GM10248 (cell line): ENCODE measurements at regions not wholly inside any gene's neighbourhood (a gene's known extent, or its start where the extent isn't known, plus 50 kb on each side); places are given as distances from the start of the nearest gene placed in this dataset.

Experiments used
- CTCF ChIA-PET: fragments of 300-600 bp; sonication (Branson Sonifier 250); formaldehyde crosslinking; extraction: SDS; loops from one replicate; lab custom pipeline; 2021; ENCODE audit warnings: antibody characterized with exemption; lab: Yijun Ruan, JAX
- POLR2A ChIA-PET: fragments of 350-650 bp; sonication (Branson Sonifier 250); formaldehyde crosslinking; extraction: SDS; loops from one replicate; lab custom pipeline; 2020; ENCODE audit warnings: antibody characterized with exemption; lab: Yijun Ruan, JAX
- DNase-seq: peaks from one replicate; pipeline ENCODE4 v3.0.0; 2012; ENCODE audit errors: extremely low spot score
- TF ChIP-seq, protein P1 (sequence below): IDR thresholded peaks from 2 replicates; pipeline ENCODE4 v1.5.1; 2012; ENCODE audit warnings: mild to moderate bottlenecking, low read depth; ENCODE audit errors: extremely low read depth, missing control alignments, control extremely low read depth

DNA sequence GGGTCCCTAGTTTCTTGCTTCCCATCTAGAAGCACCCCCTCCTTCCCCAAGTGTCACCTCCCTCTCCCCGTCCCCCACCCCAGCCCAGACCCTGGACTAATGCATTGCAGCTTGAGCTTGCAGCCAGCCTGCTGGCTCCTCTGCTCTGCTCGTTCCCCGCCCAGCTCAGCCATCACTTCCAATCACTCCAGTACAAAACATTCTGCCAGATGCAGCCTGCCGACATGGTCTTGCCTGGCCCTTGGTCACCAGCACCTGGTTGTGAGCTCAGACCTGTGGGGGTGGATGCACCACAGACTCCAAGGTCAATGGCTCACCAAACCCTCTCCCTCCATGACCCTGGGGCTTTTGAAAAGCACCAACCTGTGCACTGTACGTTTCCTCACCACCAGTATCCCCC lies 172.9 kb upstream of the SMIM23 start:
- ChIA-PET POLR2A (no interaction called here), CTCF (no interaction called here)
- DNase-seq: no peak
- TF ChIP-seq, protein P1, sequence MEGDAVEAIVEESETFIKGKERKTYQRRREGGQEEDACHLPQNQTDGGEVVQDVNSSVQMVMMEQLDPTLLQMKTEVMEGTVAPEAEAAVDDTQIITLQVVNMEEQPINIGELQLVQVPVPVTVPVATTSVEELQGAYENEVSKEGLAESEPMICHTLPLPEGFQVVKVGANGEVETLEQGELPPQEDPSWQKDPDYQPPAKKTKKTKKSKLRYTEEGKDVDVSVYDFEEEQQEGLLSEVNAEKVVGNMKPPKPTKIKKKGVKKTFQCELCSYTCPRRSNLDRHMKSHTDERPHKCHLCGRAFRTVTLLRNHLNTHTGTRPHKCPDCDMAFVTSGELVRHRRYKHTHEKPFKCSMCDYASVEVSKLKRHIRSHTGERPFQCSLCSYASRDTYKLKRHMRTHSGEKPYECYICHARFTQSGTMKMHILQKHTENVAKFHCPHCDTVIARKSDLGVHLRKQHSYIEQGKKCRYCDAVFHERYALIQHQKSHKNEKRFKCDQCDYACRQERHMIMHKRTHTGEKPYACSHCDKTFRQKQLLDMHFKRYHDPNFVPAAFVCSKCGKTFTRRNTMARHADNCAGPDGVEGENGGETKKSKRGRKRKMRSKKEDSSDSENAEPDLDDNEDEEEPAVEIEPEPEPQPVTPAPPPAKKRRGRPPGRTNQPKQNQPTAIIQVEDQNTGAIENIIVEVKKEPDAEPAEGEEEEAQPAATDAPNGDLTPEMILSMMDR: no peak

DNA sequence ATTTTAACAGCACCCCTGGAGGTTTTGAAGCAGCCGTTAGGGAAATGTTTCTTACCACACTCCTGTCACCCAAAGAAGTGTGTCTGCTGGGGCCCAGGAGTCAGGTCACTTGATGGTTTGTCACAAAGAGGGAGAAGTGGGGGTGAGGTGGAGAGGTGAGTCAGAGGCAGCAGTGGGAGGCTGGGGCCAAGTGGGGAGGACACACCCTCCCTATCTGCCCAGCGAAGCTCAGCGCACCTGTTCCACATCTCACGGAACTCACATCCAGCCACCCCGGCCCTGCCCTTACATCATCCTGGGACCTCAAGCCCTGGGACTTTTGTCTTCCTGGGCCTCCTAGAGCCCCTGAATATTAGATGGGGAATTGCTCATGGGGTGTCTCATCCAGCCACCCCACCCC lies 171.1 kb upstream of the SMIM23 start:
- POLR2A ChIA-PET: no interaction called here
- CTCF ChIA-PET: interaction anchor here (2.7 kb wide), 1 partner anchor 8 kb away, joined by 10 read pairs; no protein-coding TSS in a partner anchor

DNA sequence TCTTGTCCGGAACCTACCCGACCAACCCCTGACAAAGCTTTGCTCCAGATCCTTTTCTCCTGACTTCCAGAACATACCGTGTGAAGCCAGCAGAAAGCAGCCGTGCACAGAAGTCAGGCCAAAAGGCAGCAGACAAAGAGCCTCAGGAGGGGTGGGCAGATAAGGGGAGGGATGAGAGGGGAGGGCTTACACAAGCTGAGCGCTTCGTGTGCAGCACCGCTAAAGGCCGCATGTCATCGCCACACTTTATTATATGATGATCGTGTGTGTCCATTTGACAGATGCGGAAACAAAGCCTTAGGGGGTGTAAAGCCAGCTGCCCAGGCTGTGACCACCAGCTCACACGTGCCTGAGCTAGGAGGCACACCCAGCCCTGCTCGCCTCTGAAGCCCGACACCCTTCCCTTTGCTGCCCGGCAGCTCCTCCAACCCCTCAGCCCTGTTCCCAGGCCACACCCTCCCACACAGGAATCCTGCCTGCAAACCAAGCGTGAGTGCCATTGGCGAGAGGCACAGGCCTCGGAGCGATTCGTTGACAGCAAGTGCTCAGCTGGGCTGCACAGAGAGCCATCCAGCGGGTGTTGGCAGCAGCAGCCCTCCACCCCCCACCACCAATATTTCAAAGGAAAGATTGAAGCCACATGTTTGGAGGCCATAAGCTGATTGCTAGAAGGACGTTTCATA lies 170.5 kb upstream of the SMIM23 start:
- DNase-seq: peak; percentile 6
- ChIA-PET POLR2A (no interaction called here), CTCF (interaction anchor here (0.6 to 2.7 kb wide), 2 partner anchors 9 to 13 kb away, joined by 3 to 10 read pairs; no protein-coding TSS in a partner anchor)
- TF ChIP-seq, protein P1: no peak

More for the DNA sequence above, 171.1 kb upstream of the SMIM23 start:
- TF ChIP-seq, protein P1: no peak
- DNase-seq: no peak

DNA sequence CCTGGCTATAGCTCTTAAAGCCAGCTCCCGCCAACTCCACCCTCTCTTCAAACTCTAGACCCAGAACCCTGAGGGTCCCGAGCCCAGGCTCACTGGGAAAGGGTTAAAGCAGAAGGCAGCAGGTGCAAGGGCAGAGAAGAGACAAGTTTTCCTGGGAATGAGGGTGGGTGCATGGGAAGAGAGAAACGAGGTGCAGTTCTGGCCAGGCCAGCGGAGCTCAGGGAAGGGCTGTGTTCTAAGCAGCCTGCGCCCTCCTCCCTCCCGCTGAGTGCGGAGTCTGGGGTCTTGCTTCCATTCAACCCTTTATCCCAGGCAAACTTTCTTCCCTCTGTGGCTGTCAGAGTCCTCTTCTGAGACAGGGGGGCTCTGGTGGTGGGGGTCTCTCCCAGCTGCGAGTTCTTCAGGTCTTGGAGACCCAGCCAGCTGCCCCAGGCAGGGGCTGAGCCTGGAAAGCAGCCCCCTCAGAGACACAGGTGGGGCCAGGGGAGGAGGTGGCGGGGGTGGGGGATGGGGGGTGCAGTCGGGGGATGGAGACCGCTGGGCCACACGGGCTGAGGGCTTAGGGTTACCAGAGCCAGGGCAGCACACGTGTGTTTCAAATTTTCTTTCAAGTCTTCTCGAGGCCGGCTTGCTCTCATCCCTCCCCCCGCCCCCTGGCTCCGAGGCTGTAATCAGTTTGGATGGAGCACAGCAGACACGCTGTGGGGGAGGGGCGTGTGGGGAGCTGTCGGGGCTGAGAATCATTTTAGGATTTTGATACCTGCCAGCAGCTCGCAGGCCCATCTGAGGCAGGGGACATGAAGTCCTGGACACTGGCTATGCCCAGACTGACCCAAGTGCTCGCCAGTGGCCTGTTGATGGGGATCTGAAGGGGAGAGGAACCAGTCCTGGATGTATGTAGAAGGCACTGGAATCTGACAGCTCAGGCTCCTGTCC lies 169.6 kb upstream of the SMIM23 start:
- ChIA-PET POLR2A (no interaction called here), CTCF (interaction anchor here (0.6 to 2.7 kb wide), 2 partner anchors 10 to 12 kb away, joined by 3 to 10 read pairs; no protein-coding TSS in a partner anchor)

DNA sequence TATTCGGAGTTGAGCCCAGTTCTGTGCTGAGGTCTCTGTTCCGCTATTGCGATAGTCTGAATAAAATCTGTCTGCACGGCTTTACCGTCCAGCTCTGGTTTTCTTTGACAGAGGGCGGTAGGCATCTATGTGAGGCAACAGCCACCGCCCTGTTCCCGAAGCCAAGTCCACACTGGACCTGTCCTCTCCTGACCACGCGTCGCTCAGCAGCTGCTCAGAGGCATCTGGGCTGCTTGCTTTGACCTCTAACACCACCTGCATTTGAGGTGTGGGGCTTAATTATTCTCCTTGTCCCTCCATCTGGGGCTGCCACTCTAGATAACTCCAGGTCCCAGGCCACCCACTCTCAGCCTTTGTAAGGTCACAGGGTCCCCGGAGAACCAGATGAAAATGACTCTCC lies 168.4 kb upstream of the SMIM23 start:
- TF ChIP-seq, protein P1: no peak
- POLR2A ChIA-PET: no interaction called here
- DNase-seq: no peak
- CTCF ChIA-PET: no interaction called here

More for the DNA sequence above, 169.6 kb upstream of the SMIM23 start:
- TF ChIP-seq, protein P1: no peak
- no peak for DNase-seq

DNA sequence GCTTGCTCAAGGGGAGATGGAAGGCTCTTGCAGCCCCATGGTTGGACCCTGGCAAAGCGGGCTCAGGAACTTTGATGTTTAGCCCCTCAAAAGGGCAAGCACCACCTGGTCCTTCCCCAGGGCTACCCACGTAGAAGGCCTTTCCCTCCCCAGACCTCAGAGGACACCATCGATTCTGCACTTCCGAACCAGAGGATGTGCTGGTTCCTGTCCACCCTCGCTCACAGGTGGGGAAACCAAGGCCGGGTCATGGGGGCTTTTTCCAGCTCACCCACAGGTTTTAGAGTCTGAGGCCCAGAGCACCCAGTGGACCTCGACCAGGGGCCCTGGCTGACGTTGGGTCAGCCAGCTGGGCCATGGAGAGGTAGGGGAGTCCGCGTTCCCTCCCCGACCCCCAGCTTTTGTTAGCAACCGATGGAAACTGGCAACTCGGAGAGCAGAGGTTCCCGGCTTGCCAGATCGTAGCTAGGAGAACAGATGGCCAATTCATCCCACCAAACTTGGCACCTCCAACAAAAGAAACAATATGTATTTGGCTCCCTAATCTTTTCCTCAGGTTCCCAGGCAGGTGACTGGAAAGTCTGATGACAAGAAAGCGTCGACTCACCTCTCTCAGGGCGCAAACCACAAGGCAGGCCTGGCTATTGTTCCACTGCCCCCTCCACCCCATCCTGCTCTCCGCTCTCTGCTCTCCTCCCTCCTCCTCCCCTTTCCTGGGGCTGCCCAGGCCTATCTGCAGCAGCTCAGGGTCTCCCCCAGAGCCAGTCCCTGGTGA lies 167.6 kb upstream of the SMIM23 start:
- TF ChIP-seq, protein P1: no peak
- DNase-seq: no peak
- CTCF ChIA-PET: no interaction called here
- POLR2A ChIA-PET: no interaction called here
